GM18520 (cell line): ENCODE measurements at regions not wholly inside any gene's neighbourhood (a gene's known extent, or its start where the extent isn't known, plus 50 kb on each side); places are given as distances from the start of the nearest gene placed in this dataset.
A peak's percentile ranks its signal among the peaks of the same experiment; 100 is the strongest.
"Not testable (repeated sequence)": the region's sequence is repeated elsewhere in the genome, so short reads cannot be mapped to it uniquely, and the experiment has no call there.

ENCODE experiments used
- ATAC-seq: cut with Tn5 transposase; IDR thresholded peaks from one replicate; pipeline ENCODE4 v1.9.1; 2021; ENCODE audit not compliant: unreplicated experiment

DNA sequence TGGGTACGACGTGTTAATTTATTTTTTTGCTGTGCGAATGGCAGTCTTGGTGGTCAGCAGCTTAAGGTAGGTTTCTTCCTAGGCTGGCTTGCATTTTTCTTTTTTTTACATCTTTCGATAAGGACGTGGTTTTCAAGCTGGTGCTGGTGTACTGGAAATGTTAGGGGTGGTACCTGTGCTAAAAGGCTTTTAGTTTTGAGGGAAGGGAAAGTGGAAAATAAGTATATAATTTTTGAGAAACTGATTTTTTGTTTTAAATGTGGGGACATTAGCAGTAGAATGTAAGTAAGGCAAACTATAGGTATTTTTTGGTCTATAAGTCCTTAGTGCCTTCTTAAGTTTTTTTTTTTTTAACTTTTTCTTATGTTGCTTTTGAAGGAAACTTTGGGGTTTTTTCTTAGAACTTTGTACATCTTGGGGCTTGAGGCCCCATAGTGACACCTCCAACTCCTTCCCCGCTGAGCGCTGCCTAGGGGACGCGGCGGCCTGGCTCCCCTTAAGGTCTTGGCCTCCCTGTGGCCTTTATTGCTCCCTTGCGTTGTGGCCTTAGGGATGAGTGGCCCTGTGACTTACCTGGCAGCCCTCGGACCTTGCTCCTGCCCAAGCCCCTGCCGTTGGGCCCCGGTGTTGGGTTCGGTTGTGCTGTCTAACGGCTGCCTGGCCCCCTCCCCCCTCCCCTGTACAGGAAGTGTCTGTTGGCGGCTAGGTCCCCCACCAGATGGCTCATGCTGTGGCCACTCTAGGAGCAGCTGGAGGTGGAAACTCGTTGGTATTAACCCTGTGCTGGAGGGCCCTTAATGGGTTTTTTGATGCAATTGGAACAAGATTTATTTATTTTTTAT is 88.0 kb upstream of the RPRML start:
- peak; percentile 76 for ATAC-seq

DNA sequence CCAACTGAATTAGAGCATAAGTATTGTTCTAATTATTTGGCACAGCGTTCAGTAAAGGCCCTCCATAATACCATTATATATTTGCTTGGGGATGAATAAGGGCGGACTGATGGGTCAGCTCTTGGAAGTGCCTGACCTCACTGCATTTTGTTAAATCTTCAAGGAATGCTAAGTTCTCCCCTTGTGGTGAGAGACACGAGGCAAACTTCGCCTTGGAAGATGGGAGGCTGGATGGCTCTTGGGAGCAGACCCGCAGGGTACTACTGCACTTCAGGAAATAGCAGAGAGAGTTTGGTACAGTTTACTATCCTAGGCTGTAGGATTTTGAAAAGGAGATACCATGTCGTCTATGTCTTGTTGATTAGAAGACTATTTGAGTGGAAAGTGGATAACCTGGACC is 87.0 kb upstream of the RPRML start:
- ATAC-seq, result no peak

DNA sequence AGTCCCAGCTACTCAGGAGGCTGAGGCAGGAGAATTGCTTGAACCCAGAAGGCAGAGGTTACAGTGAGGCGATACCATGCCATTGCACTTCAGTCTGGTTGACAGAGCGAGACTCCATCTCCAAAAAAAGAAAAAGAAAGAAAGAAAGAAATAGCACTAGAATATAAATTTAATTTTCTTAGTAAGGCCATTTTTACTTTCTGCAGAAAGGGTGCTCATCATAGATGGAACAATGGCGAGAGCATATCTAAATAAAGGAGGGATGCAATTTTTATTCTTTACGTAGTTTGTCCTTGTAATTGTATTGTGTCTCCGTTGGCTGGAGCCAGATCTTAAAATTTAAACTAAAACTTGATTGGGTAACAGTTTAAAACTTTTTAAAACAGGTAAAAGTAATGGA is 85.6 kb upstream of the RPRML start:
- ATAC-seq, result no peak

DNA sequence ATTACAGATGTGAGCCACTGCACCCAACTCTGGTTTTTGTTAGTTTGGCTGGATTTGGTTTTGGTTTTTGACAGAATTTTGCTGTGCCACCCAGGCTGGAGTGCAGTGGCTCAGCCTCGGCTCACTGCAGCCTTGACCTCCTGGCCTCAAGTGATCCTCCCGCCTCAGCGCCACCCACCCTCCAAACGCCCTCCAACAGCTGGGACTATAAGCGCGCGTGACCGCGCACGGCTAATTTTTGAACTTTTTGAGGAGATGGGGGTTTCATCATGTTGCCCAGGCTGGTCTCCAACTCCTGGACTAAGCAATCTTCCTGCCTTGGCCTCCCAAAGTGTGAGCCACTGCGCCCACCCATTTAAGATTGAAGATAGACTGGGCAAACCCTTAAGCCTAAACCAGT is 84.4 kb upstream of the RPRML start:
- ATAC-seq, result no peak

DNA sequence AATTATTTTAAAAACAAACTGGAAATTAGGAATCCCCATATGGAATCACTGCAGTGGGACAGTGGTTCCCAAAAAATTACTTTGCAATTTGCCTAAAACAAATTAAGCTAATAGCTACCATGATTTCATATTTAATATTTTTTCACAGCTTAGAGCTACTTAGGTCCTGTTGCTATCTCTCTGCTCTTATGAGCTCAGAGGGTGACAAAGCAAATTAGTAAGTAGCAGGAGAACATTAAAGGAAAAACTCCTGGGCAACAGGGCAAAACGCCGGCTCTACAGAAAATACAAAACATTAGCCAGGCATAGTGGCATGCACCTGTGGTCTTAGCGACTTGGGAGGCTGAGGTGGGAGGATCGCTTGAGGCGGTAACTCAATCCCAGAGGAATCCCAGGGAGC is 83.8 kb upstream of the RPRML start:
- ATAC-seq, result not testable (repeated sequence)

DNA sequence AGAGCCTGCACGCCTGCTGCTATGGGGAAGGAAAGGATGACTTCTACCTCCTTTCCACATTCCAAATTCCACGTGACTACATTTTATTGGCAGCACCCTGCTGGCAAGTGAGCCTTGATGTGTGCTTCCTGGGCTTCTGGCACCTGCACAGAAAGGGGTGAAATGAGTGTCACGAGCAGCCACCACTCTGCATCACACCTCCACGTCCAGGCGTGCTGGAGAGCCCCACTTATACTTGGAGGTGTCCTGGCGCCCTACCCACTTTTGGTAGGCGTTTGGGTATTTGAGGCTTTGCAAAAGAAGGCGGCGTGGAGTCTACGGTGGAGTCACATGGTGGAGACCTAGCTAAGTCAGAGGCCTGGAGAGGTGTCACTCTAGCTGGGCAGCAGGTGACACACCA is 81.0 kb upstream of the RPRML start:
- ATAC-seq, result not testable (repeated sequence)

DNA sequence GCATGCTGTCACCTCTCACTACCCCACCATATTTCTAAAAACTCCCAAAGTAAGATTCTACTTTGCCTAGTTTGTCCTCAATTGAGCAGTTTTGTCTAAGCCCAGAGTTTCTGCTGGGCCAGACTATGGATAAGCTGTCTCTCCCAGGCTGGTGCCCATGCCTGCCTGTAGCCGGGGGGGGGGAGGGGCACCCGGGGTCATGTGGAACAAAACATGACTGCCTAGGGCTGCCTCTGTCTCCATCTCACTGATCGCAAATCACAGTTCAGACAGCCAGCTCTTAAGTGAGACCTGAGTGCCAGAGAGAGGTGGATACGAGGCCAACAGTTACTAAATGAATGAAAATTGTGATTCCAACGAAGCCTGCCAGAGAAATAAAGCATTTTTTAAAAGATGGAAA is 78.8 kb upstream of the RPRML start:
- no peak for ATAC-seq

DNA sequence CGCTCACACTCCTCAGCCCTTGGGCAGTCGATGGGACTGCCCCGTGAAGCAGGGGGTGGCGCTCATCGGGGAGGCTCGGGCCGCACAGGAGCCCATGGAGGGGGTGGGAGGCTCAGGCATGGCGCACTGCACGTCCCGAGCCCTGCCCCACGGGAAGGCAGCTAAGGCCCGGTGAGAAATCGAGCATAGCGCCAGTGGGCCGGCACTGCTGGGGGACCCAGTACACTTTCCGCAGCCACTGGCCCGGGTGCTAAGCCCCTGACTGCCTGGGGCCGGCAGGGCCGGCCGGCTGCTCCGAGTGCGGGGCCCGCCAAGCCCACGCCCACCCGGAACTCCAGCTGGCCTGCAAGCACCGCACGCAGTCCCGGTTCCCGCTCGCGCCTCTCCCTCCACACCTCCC is 78.2 kb upstream of the RPRML start:
- ATAC-seq, result not testable (repeated sequence)

DNA sequence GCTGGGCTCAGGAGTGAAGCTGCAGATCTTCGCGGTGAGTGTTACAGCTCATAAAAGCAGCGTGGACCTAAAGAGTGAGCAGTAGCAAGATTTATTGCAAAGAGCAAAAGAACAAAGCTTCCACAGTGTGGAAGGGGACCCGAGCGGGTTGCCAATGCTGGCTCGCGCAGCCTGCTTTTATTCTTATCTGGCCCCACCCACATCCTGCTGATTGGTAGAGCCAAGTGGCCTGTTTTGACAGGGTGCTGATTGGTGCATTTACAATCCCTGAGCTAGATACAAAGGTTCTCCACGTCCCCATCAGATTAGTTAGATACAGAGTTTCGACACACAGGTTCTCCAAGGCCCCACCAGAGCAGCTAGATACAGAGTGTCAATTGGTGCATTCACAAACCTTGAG is 77.6 kb upstream of the RPRML start:
- ATAC-seq, result not testable (repeated sequence)
